PC-3 (cell line): ENCODE measurements at regions not wholly inside any gene's neighbourhood (a gene's known extent, or its start where the extent isn't known, plus 50 kb on each side); places are given as distances from the start of the nearest gene placed in this dataset.

Experiments used
- ATAC-seq: fragments of 200-7000 bp; cut with Tn5 transposase; 2 replicates; pipeline ENCODE4 v1.9.1; 2020; ENCODE audit warnings: mild to moderate bottlenecking, moderate library complexity
- BruUV-seq: library from RNA; stranded (reverse); fragments of 400-500 nt; replicated peaks from 2 replicates; lab custom pipeline; 2021; lab: Mats Ljungman, UMichigan
- CTCF ChIA-PET: fragments of 300-600 bp; sonication (Branson Sonifier 250); formaldehyde crosslinking; loops from one replicate; lab custom pipeline; 2022; ENCODE audit warnings: antibody characterized with exemption; lab: Charles Lee
- POLR2A ChIA-PET: fragments of 300-600 bp; sonication (Branson Sonifier 250); formaldehyde crosslinking; loops from one replicate; lab custom pipeline; 2022; ENCODE audit warnings: antibody characterized with exemption; ENCODE audit not compliant: unreplicated experiment; lab: Charles Lee
- DNase-seq: peaks from one replicate; pipeline ENCODE4 v3.0.0-alpha.2; 2015
- H2AFZ ChIP-seq: fragments of 300-600 bp; sonication (generic); 2 replicates; pipeline ENCODE4 v1.6.0; 2016; ENCODE audit warnings: antibody characterized with exemption, low read length
- H3F3A ChIP-seq: fragments of 300-600 bp; sonication (generic); one replicate; pipeline ENCODE4 v1.6.0; 2017; ENCODE audit warnings: antibody characterized with exemption, low read length, control low read depth, mild to moderate bottlenecking; ENCODE audit not compliant: unreplicated experiment
- H3K27ac ChIP-seq: fragments of 300-600 bp; sonication (generic); 2 replicates; pipeline ENCODE4 v1.5.1; 2016; ENCODE audit warnings: mild to moderate bottlenecking, low read length
- H3K27me3 ChIP-seq: fragments of 300-600 bp; sonication (generic); 2 replicates; pipeline ENCODE4 v1.6.1; 2016; ENCODE audit warnings: low read length, mixed read lengths
- H3K36me3 ChIP-seq: fragments of 300-600 bp; sonication (generic); 2 replicates; pipeline ENCODE4 v1.6.1; 2016; ENCODE audit warnings: low read depth, mixed run types, low read length, mixed read lengths
- H3K4me1 ChIP-seq: fragments of 300-600 bp; sonication (generic); 2 replicates; pipeline ENCODE4 v1.5.1; 2016; ENCODE audit warnings: low read length; ENCODE audit not compliant: insufficient read depth
- H3K4me2 ChIP-seq: fragments of 300-600 bp; sonication (generic); 2 replicates; pipeline ENCODE4 v1.6.0; 2016; ENCODE audit warnings: low read length
- H3K4me3 ChIP-seq: fragments of 300-600 bp; sonication (generic); 2 replicates; pipeline ENCODE4 v1.5.1; 2016; ENCODE audit warnings: mild to moderate bottlenecking, low read length, mixed read lengths
- H3K79me2 ChIP-seq: fragments of 300-600 bp; sonication (generic); 2 replicates; pipeline ENCODE4 v1.6.1; 2017; ENCODE audit warnings: low read length, mixed read lengths
- H3K9ac ChIP-seq: fragments of 300-600 bp; sonication (generic); 2 replicates; pipeline ENCODE4 v1.6.0; 2016; ENCODE audit warnings: mild to moderate bottlenecking, low read length
- H3K9me2 ChIP-seq: fragments of 300-600 bp; sonication (generic); replicated peaks from 2 replicates; pipeline ENCODE4 v1.6.1; 2016; ENCODE audit warnings: mixed run types, low read length, mixed read lengths
- H3K9me3 ChIP-seq: fragments of 300-600 bp; sonication (generic); 2 replicates; pipeline ENCODE4 v1.6.1; 2016; ENCODE audit warnings: low read length, mixed read lengths
- H4K20me1 ChIP-seq: fragments of 300-600 bp; sonication (generic); 2 replicates; pipeline ENCODE4 v1.6.1; 2016; ENCODE audit warnings: low read length, mixed read lengths
- EZH2 ChIP-seq: fragments of 300-600 bp; sonication (generic); IDR thresholded peaks from one replicate; pipeline ENCODE4 v1.6.1; 2017; ENCODE audit warnings: antibody characterized with exemption, mild to moderate bottlenecking, low read length; ENCODE audit not compliant: unreplicated experiment
- EZH2phosphoT487 ChIP-seq: fragments of 300-600 bp; sonication (generic); IDR thresholded peaks from 2 replicates; pipeline ENCODE4 v1.6.1; 2018; ENCODE audit warnings: mild to moderate bottlenecking, antibody characterized with exemption, low read length, borderline replicate concordance
- intact Hi-C: fragments of 100-400 bp; cut with micrococcal nuclease; formaldehyde crosslinking; loops from 2 replicates; pipeline ENCODE4 v1.9.0; 2023
- TF ChIP-seq, protein P1 (sequence below): fragments of 300-600 bp; sonication (generic); conservative IDR thresholded peaks from 2 replicates; pipeline ENCODE4 v1.5.1; 2017; ENCODE audit warnings: antibody characterized with exemption, low read depth, mild to moderate bottlenecking, low read length

DNA sequence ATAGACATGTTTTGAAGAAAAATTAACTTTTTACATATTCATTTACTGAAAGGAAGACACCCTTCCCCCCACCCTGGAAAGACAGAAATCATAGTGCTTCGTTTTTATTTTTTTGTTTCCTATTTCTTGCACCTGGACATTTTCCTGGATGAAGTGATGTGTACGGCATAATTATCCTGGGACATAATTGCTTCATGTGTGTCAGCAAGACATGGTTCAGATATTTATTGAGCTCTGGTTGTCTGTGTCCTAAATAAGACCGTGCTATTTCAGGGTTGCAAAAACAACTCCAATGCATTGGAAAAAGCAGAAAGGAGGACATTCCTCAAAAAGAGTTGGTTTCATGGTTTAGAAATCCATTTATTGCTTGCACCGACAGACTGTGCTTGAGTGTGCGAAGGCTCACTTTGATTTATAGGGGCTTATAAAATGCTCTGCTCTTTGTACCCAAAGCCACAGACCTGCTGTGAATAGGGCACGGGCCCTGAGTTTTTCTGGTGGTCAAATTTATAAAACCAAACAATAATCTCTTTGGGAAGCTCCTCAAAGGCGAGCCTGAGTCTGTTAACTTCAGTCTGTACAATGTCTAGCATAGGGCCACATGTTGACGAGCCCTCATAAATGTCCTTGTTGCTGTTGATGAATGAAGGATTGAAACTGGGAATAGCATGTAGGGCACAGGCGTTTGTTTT, 179.5 kb downstream of the SOX4 start:
- no peaks in the 10 kb centered on the region for H3K27me3 ChIP-seq
- no peaks in the 10 kb centered on the region for H4K20me1 ChIP-seq
- no TSS peak for BruUV-seq
- H3K9ac ChIP-seq, result no peak overlapping the region
- DNase-seq, result no peak
- TF ChIP-seq EZH2phosphoT487 (no peak), EZH2 (no peak)
- TF ChIP-seq, protein P1, sequence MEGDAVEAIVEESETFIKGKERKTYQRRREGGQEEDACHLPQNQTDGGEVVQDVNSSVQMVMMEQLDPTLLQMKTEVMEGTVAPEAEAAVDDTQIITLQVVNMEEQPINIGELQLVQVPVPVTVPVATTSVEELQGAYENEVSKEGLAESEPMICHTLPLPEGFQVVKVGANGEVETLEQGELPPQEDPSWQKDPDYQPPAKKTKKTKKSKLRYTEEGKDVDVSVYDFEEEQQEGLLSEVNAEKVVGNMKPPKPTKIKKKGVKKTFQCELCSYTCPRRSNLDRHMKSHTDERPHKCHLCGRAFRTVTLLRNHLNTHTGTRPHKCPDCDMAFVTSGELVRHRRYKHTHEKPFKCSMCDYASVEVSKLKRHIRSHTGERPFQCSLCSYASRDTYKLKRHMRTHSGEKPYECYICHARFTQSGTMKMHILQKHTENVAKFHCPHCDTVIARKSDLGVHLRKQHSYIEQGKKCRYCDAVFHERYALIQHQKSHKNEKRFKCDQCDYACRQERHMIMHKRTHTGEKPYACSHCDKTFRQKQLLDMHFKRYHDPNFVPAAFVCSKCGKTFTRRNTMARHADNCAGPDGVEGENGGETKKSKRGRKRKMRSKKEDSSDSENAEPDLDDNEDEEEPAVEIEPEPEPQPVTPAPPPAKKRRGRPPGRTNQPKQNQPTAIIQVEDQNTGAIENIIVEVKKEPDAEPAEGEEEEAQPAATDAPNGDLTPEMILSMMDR, result no peak
- H3K9me3 ChIP-seq, result no peaks in the 10 kb centered on the region
- H3K4me2 ChIP-seq, result no peak overlapping the region
- no peaks in the 10 kb centered on the region for H3K79me2 ChIP-seq
- H3K27ac ChIP-seq, result no peak overlapping the region
- ChIA-PET POLR2A (no interaction called here), CTCF (no interaction called here)
- peaks cover 27% of the 10 kb centered on the region for H3K4me1 ChIP-seq
- H3F3A ChIP-seq, result no peaks in the 10 kb centered on the region
- H3K36me3 ChIP-seq, result no peaks in the 10 kb centered on the region
- no peaks in the 10 kb centered on the region for H3K9me2 ChIP-seq
- no peak overlapping the region for H2AFZ ChIP-seq
- no peak for ATAC-seq
- H3K4me3 ChIP-seq, result no peak overlapping the region
- intact Hi-C loops, result no loop called here

DNA sequence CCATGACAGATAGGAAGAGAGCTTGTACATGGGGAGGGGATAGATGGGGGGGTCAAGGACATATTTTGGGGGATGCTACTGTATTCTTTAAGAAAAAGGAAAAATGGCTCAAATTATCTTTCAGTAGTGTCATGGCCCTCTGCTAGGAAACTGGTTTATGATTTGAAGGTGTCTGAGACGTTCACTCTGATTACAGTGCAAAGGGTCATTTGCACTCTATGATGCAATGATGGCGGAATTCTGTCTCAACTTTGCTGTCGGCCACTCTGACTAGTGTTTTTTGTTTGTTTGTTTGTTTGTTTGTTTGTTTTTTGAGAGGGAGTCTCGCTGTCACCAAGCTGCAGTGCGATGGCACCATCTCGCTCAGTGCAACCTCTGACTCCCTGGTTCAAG, 180.0 kb downstream of the SOX4 start:
- POLR2A ChIA-PET, result no interaction called here
- TF ChIP-seq, protein P1, result no peak
- no peak for TF ChIP-seq EZH2
- TF ChIP-seq EZH2phosphoT487, result no peak
- ATAC-seq, result no peak

DNA sequence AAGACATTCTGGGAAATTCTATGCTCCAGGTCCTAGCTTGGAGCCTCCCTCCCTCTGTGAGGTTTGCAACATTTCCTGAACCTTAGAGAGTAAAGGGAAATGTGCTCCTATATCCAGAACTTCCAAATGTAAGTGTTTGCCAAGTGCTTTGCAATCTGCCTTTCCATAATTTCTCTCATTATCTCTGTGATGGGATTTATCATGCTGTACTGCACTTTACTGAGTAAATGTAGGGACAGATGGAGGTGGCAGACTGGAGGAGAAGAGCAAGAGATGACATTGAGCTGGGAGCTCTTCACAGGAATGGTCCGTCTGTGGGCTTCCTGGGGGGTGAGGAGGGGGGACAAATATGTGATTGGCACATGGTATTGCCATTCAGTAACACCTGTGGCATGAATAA, 184.3 kb downstream of the SOX4 start:
- H3K79me2 ChIP-seq, result no peaks in the 10 kb centered on the region
- 0 out of 2 replicates have a peak, but pooled peaks cover 4% of the 10 kb centered on the region for H3K4me1 ChIP-seq
- BruUV-seq, result no TSS peak
- no peaks in the 10 kb centered on the region for H3F3A ChIP-seq
- no peaks in the 10 kb centered on the region for H3K9me3 ChIP-seq
- TF ChIP-seq EZH2 (no peak), EZH2phosphoT487 (no peak)
- TF ChIP-seq, protein P1, result no peak
- no peak for DNase-seq
- no peaks in the 10 kb centered on the region for H3K9me2 ChIP-seq
- ATAC-seq, result no peak
- intact Hi-C loops, result no loop called here
- no peak overlapping the region for H3K9ac ChIP-seq
- no peak overlapping the region for H3K4me2 ChIP-seq
- H3K27ac ChIP-seq, result no peak overlapping the region
- H2AFZ ChIP-seq, result no peak overlapping the region
- POLR2A ChIA-PET, result no interaction called here
- H3K4me3 ChIP-seq, result no peak overlapping the region
- CTCF ChIA-PET, result no interaction called here
- H4K20me1 ChIP-seq, result no peaks in the 10 kb centered on the region
- no peaks in the 10 kb centered on the region for H3K36me3 ChIP-seq
- no peaks in the 10 kb centered on the region for H3K27me3 ChIP-seq

More for the DNA sequence above, 180.0 kb downstream of the SOX4 start:
- CTCF ChIA-PET, result no interaction called here
- peaks cover 22% of the 10 kb centered on the region for H3K4me1 ChIP-seq
- DNase-seq, result no peak
- H3K9me2 ChIP-seq, result no peaks in the 10 kb centered on the region
- no peaks in the 10 kb centered on the region for H3K9me3 ChIP-seq
- no peaks in the 10 kb centered on the region for H3K27me3 ChIP-seq
- no peaks in the 10 kb centered on the region for H3F3A ChIP-seq
- H3K9ac ChIP-seq, result no peak overlapping the region
- no peaks in the 10 kb centered on the region for H3K79me2 ChIP-seq
- intact Hi-C loops, result no loop called here
- H3K36me3 ChIP-seq, result no peaks in the 10 kb centered on the region
- no TSS peak for BruUV-seq
- H3K4me3 ChIP-seq, result no peak overlapping the region
- H3K4me2 ChIP-seq, result no peak overlapping the region
- H3K27ac ChIP-seq, result no peak overlapping the region
- no peak overlapping the region for H2AFZ ChIP-seq
- no peaks in the 10 kb centered on the region for H4K20me1 ChIP-seq
